Heart left ventricle (tissue), 16 donors: ENCODE measurements at regions not wholly inside any gene's neighbourhood (a gene's known extent, or its start where the extent isn't known, plus 50 kb on each side); places are given as distances from the start of the nearest gene placed in this dataset.

ENCODE experiments used
- ATAC-seq, 4 donors: fragments of 200-7000 bp; cut with Tn5 transposase; one replicate each; pipeline ENCODE4 v1.9.1; 2020 to 2022; ENCODE audit warnings: moderate library complexity in 4 of 4, mild to moderate bottlenecking in 3 of 4, moderate number of reproducible peaks in 1 of 4
- DNase-seq, 5 donors: peaks; one replicate each; pipeline ENCODE4 v3.0.0-alpha.2; 2020
- H3K27ac ChIP-seq, 12 donors: fragments of 200-600 bp; sonication (generic) in 4 of 12; one replicate each; pipeline versions ENCODE4 v1.5.0 to v1.8.0; 2016 to 2022; ENCODE audit warnings: mild to moderate bottlenecking in 2 of 12
- H3K27me3 ChIP-seq, 9 donors: fragments of 200-600 bp; sonication (generic) in 2 of 9; one replicate each; pipeline versions ENCODE4 v1.5.1 to v1.8.0; 2016 to 2022; ENCODE audit warnings: mild to moderate bottlenecking in 3 of 9
- H3K36me3 ChIP-seq, 9 donors: fragments of 200-600 bp; sonication (generic) in 2 of 9; one replicate each; pipeline versions ENCODE4 v1.5.0 to v1.8.0; 2018 to 2022; ENCODE audit warnings: mild to moderate bottlenecking in 2 of 9
- H3K4me1 ChIP-seq, 12 donors: fragments of 200-600 bp; sonication (generic) in 4 of 12; one replicate each; pipeline versions ENCODE4 v1.5.0 to v1.8.0; 2016 to 2022; ENCODE audit warnings: mild to moderate bottlenecking in 3 of 12
- H3K4me3 ChIP-seq, 12 donors: fragments of 200-600 bp; sonication (generic) in 4 of 12; one replicate each; pipeline versions ENCODE4 v1.5.0 to v1.8.0; 2017 to 2022; ENCODE audit warnings: mild to moderate bottlenecking in 9 of 12, moderate library complexity in 4 of 12
- H3K9me3 ChIP-seq, 12 donors: fragments of 200-600 bp; sonication (generic) in 4 of 12; one replicate each; pipeline versions ENCODE4 v1.5.0 to v1.8.0; 2016 to 2022; ENCODE audit warnings: mild to moderate bottlenecking in 1 of 12
- CTCF ChIP-seq, 12 donors: fragments of 200-600 bp; sonication (generic) in 4 of 12; IDR thresholded peaks; one replicate each; pipeline versions ENCODE4 v1.5.0 to v1.8.0; 2018 to 2022; ENCODE audit warnings: antibody characterized with exemption in 12 of 12, mild to moderate bottlenecking in 5 of 12
- POLR2A ChIP-seq, 2 donors: fragments of 450-650 bp; IDR thresholded peaks; one replicate each; pipeline ENCODE4 v1.6.1; 2017; ENCODE audit warnings: antibody characterized with exemption in 2 of 2, mild to moderate bottlenecking in 2 of 2, moderate library complexity in 2 of 2
- WGBS, 4 donors: extraction: QIAGEN DNeasy Blood & Tissue Kit in 2 of 4; methylation state at CpG; one replicate each; pipeline versions ENCODE4 v1.1.5 to v1.1.7; 2013 to 2018; 5-methylcytosine and 5-hydroxymethylcytosine counted together
- intact Hi-C, 10 donors: fragments of 100-400 bp; cut with DNase I; formaldehyde crosslinking; loops; one replicate each; pipeline versions ENCODE4 v1.11.1 to v1.14.2; 2022
- donor health status: ischemic (EF 13 %, LVEDD 7.1; RV severe dilation, severe dysfunction).
- donor health status: healthy with polysubstance abuse.
- donor health status: DM: no; HTN: yes; CAD: no.
- donor health status: DM: no; HTN: no; CAD: no.
- donor health status: ischemic (EF 25% LVEDD 6.9; RV normal size, moderate dysfunction).
- donor health status: ischemic (EF 25% LVEDD 5.7; RV mildly dilated, moderate dysfunction).
- donor health status: healthy.
- donor health status: DM: yes; HTN: yes; CAD: no.
- donor health status: ischemic (EF 35%, LVEDD 5.7; RV mildly dilated, moderate dysfunction).
- donor health status: nonischemic (EF 11% LVEDD 7.7; RV severe dilation, severe dysfunction).
- donor health status: DM: yes; HTN: yes; CAD: no.
- donor health status: PGD.
- donor health status: ischemic (EF 29% LVEDD 5.4; RV normal size, mild dysfunction).
- donor health status: nonischemic (EF 23%, LVEDD 6.1; RV moderate dilation, normal function).

- WGBS, 4 donors = 81 to 92% (median 83%) methylated on average over 4 of the region's 4 CpGs
- no peak for TF ChIP-seq POLR2A (IDR thresholded peaks at IDR 0.05)
- no peak for TF ChIP-seq CTCF (IDR thresholded peaks at IDR 0.05)
- Histone ChIP-seq H3K27me3 (no peaks in the 10 kb centered on the region), H3K4me1 (no peaks in the 10 kb centered on the region), H3K4me3 (no peak overlapping the region), H3K36me3 (no peaks in the 10 kb centered on the region), H3K27ac (no peak overlapping the region), H3K9me3 (peaks cover 0 to 5% (median 0%) of the 10 kb centered on the region in 12 donors)
- ATAC-seq = no peak
- intact Hi-C loops = no loop called here
- no peak for DNase-seq
Measured at GRCh38 chr5:135279328-135279727, 119.7 kb downstream of the MACROH2A1 start.

- WGBS, 4 donors = 58 to 66% (median 62%) methylated on average over 6 of the region's 6 CpGs
- TF ChIP-seq CTCF (IDR thresholded peaks at IDR 0.05) = no peak
- TF ChIP-seq POLR2A (IDR thresholded peaks at IDR 0.05) = no peak
- Histone ChIP-seq H3K4me3 (no peak overlapping the region), H3K9me3 (peaks cover 0 to 5% (median 0%) of the 10 kb centered on the region in 12 donors), H3K27me3 (peaks cover 0 to 4% (median 0%) of the 10 kb centered on the region in 9 donors), H3K4me1 (no peaks in the 10 kb centered on the region), H3K36me3 (no peaks in the 10 kb centered on the region), H3K27ac (no peak overlapping the region)
- ATAC-seq = no peak
- intact Hi-C loops = no loop called here
- no peak for DNase-seq
Measured at GRCh38 chr5:135276151-135276550, 122.9 kb downstream of the MACROH2A1 start.

- Histone ChIP-seq H3K4me3 (no peak overlapping the region), H3K9me3 (no peaks in the 10 kb centered on the region), H3K27me3 (peaks cover 0 to 4% (median 0%) of the 10 kb centered on the region in 9 donors), H3K36me3 (no peaks in the 10 kb centered on the region), H3K4me1 (no peaks in the 10 kb centered on the region), H3K27ac (no peak overlapping the region)
- ATAC-seq = no peak
- TF ChIP-seq POLR2A (IDR thresholded peaks at IDR 0.05) (no peak), CTCF (IDR thresholded peaks at IDR 0.05) (no peak)
- intact Hi-C loops = no loop called here
- no peak for DNase-seq
- WGBS, 4 donors = 82 to 94% (median 88%) methylated on average over 1 to 2 of the region's 2 CpGs
Measured at GRCh38 chr5:135273212-135273611, 125.8 kb downstream of the MACROH2A1 start.

- Histone ChIP-seq H3K27me3 (peaks cover 0 to 7% (median 0%) of the 10 kb centered on the region in 9 donors), H3K27ac (no peak overlapping the region), H3K4me3 (no peak overlapping the region), H3K36me3 (no peaks in the 10 kb centered on the region), H3K4me1 (no peaks in the 10 kb centered on the region), H3K9me3 (no peaks in the 10 kb centered on the region)
- DNase-seq (no peak), ATAC-seq (no peak)
- WGBS, 4 donors = 79 to 90% (median 84%) methylated on average over 8 to 11 of the region's 11 CpGs
- TF ChIP-seq CTCF (IDR thresholded peaks at IDR 0.05) = no peak
- TF ChIP-seq POLR2A (IDR thresholded peaks at IDR 0.05) = no peak
- intact Hi-C loops = no loop called here
Measured at GRCh38 chr5:135272311-135272805, 126.7 kb downstream of the MACROH2A1 start.
